ENCODE measurements at regions not wholly inside any gene's neighbourhood (a gene's known extent, or its start where the extent isn't known, plus 50 kb on each side); places are given as distances from the start of the nearest gene placed in this dataset.

- no peak for TF ChIP-seq CTCF (IDR thresholded peaks at IDR 0.05)
- no peak for TF ChIP-seq SIN3A (IDR thresholded peaks at IDR 0.05; ENCODE audit: borderline replicate concordance, insufficient read depth, low read depth, low read length)
Observed at GRCh38 chr6:4448841-4449240, 313.5 kb upstream of the ECI2 start.

Data from Panc1 (cell line).